ENCODE measurements at regions not wholly inside any gene's neighbourhood (a gene's known extent, or its start where the extent isn't known, plus 50 kb on each side); places are given as distances from the start of the nearest gene placed in this dataset.

DNA sequence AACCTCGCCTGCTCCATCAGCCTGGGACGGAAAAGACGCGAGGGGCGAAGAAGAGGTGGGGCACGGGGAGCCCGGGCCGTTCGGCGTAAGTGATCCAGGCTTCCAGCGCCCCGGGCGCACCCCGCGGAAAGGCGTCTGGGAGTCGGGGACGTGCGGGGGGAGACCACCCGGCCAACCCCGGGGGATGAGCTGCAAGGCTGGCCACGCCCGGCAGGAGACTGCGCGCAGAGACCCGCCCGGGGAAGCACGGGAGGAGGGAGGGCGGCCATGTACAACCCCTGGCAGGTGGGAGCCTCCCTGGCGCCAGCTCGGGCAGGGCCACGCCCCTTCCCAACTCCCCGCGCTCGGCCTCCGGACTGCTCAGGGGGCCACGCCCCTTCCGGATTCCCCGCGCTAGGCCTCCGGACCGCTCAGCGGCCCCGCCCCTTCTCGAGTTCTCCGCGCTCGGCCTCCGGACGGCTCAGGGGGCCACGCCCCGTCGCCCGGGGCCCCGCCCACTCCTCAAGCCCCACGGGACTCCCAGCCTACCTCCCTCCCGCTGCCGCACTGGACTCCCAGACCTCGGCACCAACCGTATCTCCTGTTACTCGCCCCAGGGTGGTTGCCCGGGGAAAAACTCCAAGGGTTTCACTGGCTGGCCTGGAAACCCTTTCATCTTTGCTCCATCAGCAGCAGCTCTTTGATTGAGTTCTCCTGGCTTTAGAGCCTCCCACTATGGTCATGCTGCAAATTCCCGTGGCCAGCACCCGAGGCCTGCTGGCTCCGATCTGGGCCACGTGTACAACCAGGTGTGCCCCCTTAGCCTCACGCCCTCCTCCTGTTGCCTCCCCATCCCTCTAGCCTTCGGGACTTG lies 284.4 kb downstream of the ZEB1 start (continued):
- TF ChIP-seq ZNF740 (CRISPR knock-in tag; IDR thresholded peaks at IDR 0.05) (no peak), ZNF740 (tag; IDR thresholded peaks at IDR 0.05) (no peak), MLLT1 (IDR thresholded peaks at IDR 0.05) (peak in 1 of 2 experiments; percentile 56; a peak in 1 of 4 replicates), ZBTB17 (CRISPR knock-in tag; IDR thresholded peaks at IDR 0.05) (peak; percentile 92), KLF1 (tag; IDR thresholded peaks at IDR 0.05) (peak; percentile 74), NFRKB (IDR thresholded peaks at IDR 0.05; ENCODE audit: low read depth) (no peak), ZFP36 (IDR thresholded peaks at IDR 0.05; ENCODE audit: low read depth, low read length, partially characterized antibody) (no peak), PTRF (tag; IDR thresholded peaks at IDR 0.05) (no peak), PCBP1 (IDR thresholded peaks at IDR 0.05; ENCODE audit: low read depth, low read length, poor library complexity, severe bottlenecking) (peak; percentile 79), SREBF2 (CRISPR knock-in tag; IDR thresholded peaks at IDR 0.05) (no peak), KLF10 (CRISPR knock-in tag; IDR thresholded peaks at IDR 0.05) (no peak), ELK1 (CRISPR knock-in tag; IDR thresholded peaks at IDR 0.05) (no peak), EZH2 (IDR thresholded peaks at IDR 0.05; ENCODE audit: borderline replicate concordance, low read depth, low read length) (no peak), FIP1L1 (IDR thresholded peaks at IDR 0.05; ENCODE audit: low read depth, low read length, poor library complexity, severe bottlenecking) (peak; percentile 52), NCOA2 (IDR thresholded peaks at IDR 0.05; ENCODE audit: partially characterized antibody in 2 of 2) (no peak), PATZ1 (CRISPR knock-in tag; IDR thresholded peaks at IDR 0.05; ENCODE audit: borderline replicate concordance) (no peak), ETS2 (tag; IDR thresholded peaks at IDR 0.05; ENCODE audit: borderline replicate concordance, poor library complexity, severe bottlenecking) (no peak)
- TF ChIP-seq, protein P1, sequence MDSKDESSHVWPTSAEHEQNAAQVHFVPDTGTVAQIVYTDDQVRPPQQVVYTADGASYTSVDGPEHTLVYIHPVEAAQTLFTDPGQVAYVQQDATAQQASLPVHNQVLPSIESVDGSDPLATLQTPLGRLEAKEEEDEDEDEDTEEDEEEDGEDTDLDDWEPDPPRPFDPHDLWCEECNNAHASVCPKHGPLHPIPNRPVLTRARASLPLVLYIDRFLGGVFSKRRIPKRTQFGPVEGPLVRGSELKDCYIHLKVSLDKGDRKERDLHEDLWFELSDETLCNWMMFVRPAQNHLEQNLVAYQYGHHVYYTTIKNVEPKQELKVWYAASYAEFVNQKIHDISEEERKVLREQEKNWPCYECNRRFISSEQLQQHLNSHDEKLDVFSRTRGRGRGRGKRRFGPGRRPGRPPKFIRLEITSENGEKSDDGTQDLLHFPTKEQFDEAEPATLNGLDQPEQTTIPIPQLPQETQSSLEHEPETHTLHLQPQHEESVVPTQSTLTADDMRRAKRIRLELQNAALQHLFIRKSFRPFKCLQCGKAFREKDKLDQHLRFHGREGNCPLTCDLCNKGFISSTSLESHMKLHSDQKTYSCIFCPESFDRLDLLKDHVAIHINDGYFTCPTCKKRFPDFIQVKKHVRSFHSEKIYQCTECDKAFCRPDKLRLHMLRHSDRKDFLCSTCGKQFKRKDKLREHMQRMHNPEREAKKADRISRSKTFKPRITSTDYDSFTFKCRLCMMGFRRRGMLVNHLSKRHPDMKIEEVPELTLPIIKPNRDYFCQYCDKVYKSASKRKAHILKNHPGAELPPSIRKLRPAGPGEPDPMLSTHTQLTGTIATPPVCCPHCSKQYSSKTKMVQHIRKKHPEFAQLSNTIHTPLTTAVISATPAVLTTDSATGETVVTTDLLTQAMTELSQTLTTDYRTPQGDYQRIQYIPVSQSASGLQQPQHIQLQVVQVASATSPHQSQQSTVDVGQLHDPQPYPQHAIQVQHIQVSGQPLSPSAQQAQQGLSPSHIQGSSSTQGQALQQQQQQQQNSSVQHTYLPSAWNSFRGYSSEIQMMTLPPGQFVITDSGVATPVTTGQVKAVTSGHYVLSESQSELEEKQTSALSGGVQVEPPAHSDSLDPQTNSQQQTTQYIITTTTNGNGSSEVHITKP (IDR thresholded peaks at IDR 0.05; ENCODE audit: partially characterized antibody) = peak; percentile 37
